ENCODE measurements at regions not wholly inside any gene's neighbourhood (a gene's known extent, or its start where the extent isn't known, plus 50 kb on each side); places are given as distances from the start of the nearest gene placed in this dataset.

- TF ChIP-seq, protein P1, sequence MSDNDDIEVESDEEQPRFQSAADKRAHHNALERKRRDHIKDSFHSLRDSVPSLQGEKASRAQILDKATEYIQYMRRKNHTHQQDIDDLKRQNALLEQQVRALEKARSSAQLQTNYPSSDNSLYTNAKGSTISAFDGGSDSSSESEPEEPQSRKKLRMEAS (IDR thresholded peaks at IDR 0.05): no peak
- TF ChIP-seq RAD21 (IDR thresholded peaks at IDR 0.05; ENCODE audit: low read depth) (peak; percentile 95), CREB1 (IDR thresholded peaks at IDR 0.05; ENCODE audit: low read depth) (no peak), REST (IDR thresholded peaks at IDR 0.05; ENCODE audit: low read depth) (no peak), EP300 (IDR thresholded peaks at IDR 0.05; ENCODE audit: borderline replicate concordance) (no peak), TEAD4 (IDR thresholded peaks at IDR 0.05) (no peak), TAF1 (IDR thresholded peaks at IDR 0.05; ENCODE audit: low read depth) (no peak), YY1 (IDR thresholded peaks at IDR 0.05; ENCODE audit: low read depth) (no peak), FOXM1 (IDR thresholded peaks at IDR 0.05; ENCODE audit: borderline replicate concordance, low read depth) (no peak), CEBPB (IDR thresholded peaks at IDR 0.05) (no peak), NFIC (IDR thresholded peaks at IDR 0.05) (peak; percentile 22; the same call in 1 of the 2 replicates), ZBTB7A (IDR thresholded peaks at IDR 0.05; ENCODE audit: low read depth) (no peak), EGR1 (IDR thresholded peaks at IDR 0.05) (no peak), TCF12 (IDR thresholded peaks at IDR 0.05; ENCODE audit: low read depth) (no peak)
Observed at GRCh38 chr10:27360581-27361172, 120.1 kb upstream of the ACBD5 start.
